Endothelial cell of hepatic sinusoid (primary cell): ENCODE measurements at regions not wholly inside any gene's neighbourhood (a gene's known extent, or its start where the extent isn't known, plus 50 kb on each side); places are given as distances from the start of the nearest gene placed in this dataset.

Experiments
- in situ Hi-C: cut with HindIII; loops from 2 replicates; pipeline ENCODE4 v1.10.0; 2017; ENCODE audit warnings: low sequenced_read_pairs

- in situ Hi-C loops, result no loop called here
Observed at GRCh38 chr11:130816546-130817329, 99.5 kb downstream of the SNX19 start.

GRCh38 chr11:130817330-130817944 lies 98.8 kb downstream of the SNX19 start:
- in situ Hi-C loops, result no loop called here

GRCh38 chr11:130819625-130820024 lies 96.7 kb downstream of the SNX19 start:
- in situ Hi-C loops, result no loop called here
